GM18507 (cell line): ENCODE measurements at regions not wholly inside any gene's neighbourhood (a gene's known extent, or its start where the extent isn't known, plus 50 kb on each side); places are given as distances from the start of the nearest gene placed in this dataset.

Experiments used
- DNase-seq: peaks from one replicate; pipeline ENCODE4 v3.0.0; 2011; ENCODE audit warnings: low read depth; ENCODE audit not compliant: insufficient read length; ENCODE audit errors: extremely low spot score
- FAIRE-seq: peaks from 2 replicates; lab custom pipeline; 2011; peaks lifted over from hg19 to GRCh38; lab: Jason Lieb, UNC

DNA sequence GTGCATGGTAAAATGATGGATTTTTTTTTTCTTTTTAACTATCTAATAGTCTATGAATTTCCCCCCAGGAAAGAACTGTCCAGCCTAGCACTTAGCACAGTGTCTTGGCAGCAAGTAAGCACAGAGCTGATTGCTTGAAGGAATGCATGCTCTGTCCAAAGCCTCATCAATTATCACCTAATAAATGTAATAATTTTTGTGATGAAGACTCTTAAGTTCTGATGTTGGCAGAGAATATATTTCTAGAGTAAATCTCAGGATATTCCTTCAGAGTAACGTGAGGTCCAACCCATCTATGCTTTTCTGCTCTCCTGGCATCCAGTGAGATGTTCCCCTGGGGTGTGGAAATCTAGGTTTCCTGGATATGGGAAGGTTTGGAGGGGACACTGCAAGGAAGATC is 152.4 kb downstream of the TMX1 start:
- no peak for FAIRE-seq
- no peak for DNase-seq

DNA sequence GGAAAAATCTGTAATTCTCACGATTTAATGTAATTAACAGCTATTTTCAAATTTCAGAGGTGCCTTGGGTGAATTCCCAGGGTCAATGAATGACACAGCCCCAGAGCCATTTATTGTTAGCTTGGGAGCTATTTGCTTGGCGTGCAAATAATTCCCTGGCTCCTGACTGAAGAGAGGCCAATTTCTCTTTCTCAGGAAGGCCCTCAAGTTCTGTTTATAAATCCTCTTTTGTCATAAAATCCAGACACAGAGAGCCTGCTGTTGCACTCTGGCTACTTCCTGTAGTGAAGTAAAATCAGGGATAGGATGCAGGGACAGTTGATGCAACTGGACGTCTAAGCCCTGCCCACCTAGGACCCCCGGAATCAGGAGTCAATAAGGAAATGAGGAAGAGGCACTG is 154.3 kb downstream of the TMX1 start:
- DNase-seq, result no peak
- FAIRE-seq, result no peak

DNA sequence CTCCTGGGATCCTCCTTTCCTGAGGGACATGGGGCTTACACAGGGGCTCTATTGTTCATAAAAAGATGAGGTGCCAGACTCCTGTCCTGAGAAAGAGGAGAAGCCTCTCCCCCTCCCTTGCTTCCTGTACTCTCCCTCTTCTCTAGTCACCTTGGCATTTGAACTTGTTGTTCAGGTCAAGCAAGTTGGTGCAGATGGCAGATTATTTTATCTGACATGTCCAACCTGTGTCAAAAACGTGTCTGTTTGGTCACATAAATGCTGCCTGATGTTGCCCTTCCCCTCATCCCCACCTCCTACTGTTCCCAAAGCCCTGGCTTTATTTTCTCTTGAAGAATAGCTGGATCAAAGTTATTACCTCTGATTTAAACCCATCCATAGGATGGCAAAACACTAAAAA is 154.8 kb downstream of the TMX1 start:
- FAIRE-seq (no peak), DNase-seq (no peak)

DNA sequence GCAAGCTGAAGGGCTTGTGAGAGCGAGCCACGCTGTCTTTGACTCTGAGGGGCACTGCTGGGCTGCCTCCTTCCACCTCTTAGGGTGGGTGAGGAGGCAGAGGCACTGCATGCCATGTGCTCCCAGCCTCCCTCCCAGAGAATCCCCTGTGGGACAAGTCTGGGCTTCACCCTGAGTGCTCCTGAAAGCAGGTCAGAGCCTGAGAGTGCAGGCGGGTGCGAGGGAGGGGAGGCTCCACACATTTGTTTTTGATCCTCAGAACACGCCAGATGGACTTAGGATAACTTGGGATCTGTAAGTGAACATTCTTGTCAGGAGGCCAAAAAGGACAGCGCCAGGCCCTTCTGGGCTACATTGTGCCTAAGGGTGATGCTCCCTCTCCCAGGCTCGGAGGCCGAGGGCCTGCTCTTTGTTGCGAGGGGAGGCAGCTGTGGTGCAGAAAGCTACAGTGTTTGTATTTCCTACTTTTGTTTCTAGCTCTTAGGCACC is 155.4 kb downstream of the TMX1 start:
- no peak for DNase-seq
- FAIRE-seq, result no peak

DNA sequence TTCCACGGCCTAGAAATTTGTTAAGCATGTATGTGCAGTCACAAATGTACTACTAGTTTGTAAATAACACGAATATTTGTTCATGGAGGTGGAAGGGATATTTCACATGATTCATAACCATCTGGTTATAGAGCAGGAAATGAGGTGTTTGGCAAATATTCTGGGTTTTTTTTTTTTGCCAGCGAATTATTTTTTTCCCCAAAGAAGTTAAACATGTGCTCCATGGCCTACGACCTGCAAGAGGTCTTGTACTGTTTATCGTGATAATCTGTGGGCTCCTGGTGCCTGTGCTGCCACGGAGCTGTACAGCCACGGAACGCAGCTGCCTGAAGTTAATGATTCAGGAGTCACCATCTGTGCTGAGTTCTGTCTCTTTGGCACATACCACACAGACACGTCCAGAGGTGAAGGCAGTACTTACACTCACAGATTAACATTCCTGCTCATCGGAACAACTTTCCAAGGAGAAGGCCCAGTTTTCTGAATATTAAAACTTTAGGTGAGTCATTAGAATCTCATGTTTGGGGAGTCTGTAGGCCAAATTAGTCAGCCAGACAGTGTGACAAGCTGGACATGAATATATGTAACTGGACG is 156.3 kb downstream of the TMX1 start:
- FAIRE-seq, result no peak
- DNase-seq, result no peak

DNA sequence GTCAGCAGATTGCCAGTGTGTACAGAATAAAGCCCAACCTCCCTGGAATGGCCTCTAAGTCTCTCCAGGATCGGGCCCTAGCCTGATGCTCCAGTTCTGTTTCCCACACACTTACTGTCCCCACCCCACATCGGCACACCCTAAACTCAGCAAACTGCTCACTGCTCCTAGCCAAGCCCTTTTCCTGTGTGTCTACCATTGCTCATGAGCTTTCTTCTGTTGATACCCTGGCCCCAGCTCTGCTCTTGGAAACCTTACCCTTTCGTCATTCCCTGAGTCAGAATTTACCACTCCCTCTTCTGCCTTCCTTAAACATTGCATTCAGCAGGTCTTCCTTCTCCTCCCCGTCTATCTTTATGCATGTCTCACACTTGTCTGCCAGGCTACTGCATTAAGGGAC is 158.9 kb downstream of the TMX1 start:
- no peak for DNase-seq

DNA sequence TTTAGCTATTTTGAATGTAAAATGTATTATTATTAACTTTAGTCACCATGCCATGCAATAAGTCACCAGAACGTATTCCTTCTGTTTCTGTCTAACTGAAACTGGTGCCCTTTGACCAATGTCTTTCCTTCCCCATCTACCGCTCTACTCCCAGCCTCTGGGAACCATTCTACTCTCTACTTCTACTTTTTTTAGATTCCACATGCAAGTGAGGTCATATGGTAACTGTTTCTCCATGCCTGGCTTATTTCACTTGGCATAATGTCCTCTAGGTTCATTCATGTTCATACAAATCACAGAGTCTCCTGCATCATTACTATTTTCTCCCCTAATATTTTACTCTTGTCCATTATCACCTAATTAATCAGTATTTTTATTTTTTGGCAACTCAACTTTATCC is 160.1 kb downstream of the TMX1 start:
- DNase-seq, result no peak
- FAIRE-seq, result no peak

More for the DNA sequence above, 158.9 kb downstream of the TMX1 start:
- no peak for FAIRE-seq

DNA sequence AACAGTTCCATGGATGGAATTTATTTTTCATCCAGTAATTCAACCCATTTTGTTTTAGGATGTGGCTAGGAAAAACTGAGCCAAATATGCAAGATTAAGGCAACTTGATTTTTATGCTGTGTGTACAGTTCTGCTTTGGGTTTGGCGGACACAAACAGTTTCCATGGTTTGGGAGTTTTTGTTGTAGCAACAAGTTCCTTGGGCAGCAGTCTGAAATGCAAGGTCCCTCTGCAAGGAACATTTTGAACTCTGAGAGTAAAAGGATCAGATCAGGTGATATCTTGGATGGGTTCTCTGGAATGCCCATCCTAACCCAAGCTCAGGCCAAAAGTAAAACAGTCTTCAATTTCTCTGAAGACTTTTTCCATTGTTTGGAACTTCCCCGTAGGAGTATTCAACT is 161.2 kb downstream of the TMX1 start:
- no peak for DNase-seq
- FAIRE-seq, result no peak

DNA sequence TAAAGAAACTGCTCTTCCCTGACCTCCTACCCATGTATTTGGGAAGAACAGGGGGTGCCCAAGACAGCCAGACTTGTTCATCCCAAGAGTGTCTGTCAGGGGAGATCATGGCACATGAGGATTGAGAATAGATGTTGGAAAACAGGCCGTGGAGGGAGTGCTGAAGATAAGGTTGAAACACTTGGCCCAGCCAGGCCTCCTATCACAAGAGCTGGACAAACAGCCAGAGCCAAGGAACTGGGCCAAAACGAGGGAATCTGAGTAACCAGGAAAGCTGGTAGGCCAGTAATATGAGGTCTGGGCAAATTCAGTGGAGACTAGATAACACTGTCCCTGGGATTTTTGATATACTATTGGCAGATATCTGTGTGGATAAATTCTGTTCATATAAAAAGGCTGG is 161.7 kb downstream of the TMX1 start:
- no peak for DNase-seq

DNA sequence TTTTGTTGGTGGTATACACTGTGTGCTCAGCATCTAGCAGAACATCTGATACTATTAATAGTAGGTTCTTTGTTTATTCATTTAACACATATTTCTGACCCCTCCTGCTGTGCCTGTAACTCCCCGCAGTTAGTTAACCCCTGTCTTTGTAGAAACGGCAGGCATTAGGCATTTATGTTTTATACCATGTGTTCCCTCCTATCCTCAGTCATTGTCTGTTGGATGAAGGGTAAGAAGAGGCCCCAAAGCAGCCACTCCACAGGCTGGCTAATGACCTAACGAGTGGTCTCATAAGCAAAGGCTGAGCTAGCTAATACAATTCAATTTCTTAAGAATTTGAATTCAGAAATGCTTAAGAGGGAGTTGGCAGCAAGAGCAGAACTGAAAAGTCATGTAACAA is 170.8 kb downstream of the TMX1 start:
- DNase-seq (no peak), FAIRE-seq (no peak)

More for the DNA sequence above, 161.7 kb downstream of the TMX1 start:
- FAIRE-seq, result no peak

DNA sequence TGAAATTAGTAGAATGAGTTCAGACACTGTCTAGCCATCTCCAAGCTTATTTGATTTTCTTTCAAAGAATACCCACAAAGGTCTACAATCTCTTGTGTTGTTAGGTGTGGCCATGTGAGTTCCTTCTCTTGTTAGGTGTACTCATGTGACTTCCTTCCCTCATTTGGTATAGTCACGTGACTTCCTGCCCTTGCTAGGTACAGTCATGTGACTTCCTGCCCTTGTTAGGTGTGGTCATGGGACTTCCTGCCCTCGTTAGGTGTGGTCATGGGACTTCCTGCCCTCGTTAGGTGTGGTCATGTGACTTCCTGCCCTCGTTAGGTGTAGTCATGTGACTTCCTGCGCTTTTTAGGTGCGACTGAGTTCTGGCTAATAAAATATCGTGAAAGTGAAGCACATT is 179.6 kb downstream of the TMX1 start:
- no peak for FAIRE-seq
- no peak for DNase-seq

DNA sequence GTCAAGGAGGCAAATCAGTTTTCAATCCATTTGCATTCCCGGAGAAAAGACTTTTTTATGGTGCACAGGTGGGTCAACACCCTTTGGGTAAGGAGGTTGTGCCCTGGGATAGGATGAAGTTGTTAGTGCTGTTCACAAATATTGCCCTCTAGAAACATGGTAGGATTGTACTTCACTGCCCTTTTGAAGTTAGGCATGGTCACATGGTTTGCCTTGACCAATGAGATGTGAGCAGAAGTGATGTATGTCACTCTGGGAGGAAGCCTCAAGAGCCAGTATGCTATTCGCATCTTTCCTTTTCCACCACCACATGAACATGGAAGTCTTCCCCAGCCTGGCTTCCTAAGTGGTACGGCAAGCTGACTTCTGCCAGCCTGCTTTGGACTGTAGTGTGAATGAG is 182.7 kb downstream of the TMX1 start:
- no peak for FAIRE-seq
- no peak for DNase-seq

DNA sequence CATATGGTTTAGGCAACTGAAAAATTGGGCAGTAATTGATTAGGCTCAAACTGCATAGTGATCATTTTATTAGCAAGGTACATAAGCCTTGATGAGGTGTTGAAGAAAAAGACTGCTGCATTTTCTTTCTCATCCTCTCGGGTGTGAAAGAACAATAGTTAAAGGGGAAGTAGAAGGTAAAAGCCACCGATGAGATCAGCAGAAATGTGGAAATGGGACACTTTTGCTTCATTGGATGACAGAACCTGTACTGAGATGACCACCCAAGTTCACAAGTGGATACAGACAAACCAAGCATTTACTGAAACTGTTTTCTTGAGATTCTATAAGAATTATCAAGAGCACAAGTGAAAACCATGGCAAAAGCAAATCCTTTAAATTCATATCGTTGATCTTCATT is 184.0 kb downstream of the TMX1 start:
- DNase-seq (no peak), FAIRE-seq (no peak)

DNA sequence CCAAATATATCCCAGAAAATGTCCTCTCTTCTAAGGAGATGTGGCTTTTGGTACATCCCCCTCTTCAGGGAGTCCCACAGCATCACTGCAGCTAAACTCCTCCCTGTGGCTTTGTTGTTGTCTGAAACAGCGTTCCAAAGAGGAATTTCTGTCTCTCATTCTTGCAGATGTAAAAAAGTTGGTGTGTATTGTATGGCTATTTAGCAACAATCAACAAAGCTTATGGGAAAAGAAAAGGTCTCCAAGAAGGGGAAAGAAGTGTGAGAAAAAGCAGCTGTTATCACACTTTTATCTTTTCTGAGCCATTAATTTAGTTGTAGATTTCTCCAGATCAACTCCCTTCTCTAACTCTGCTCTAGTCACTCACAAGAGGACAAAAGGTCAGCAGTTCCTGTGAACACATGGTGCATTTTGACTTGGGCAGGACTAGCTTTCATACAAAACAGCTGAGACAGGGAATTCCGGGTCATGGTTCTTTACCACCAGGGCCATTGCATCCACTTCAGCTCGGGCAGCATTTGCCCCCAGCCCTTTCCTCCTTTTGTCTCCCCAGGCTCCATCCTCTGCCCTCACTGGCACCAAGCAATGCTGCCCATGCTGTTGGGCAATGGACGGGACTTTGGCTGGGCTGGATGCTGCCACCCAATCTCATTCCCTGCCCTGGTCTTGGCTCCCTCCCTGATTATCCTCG is 184.7 kb downstream of the TMX1 start:
- DNase-seq (no peak), FAIRE-seq (no peak)

DNA sequence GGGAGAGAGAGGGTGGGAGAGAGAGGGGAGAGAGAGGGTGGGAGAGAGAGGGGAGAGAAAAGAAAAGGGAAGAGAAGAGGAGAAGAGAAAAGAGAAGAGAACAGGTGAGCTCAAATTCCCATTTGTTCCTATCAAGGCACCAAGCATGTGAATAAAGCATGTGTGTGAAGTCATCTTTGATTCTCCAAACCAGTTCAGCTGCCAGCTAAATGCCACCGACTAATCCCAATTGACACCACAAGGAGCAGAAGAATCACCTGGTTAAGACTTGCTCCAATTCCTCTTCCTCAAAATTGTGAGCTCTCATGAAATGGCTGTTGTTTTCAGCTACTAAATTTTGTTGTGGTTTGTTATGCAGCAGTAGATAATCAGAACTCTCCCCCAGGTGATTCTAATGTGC is 188.9 kb downstream of the TMX1 start:
- FAIRE-seq (peak; percentile 54), DNase-seq (no peak)

DNA sequence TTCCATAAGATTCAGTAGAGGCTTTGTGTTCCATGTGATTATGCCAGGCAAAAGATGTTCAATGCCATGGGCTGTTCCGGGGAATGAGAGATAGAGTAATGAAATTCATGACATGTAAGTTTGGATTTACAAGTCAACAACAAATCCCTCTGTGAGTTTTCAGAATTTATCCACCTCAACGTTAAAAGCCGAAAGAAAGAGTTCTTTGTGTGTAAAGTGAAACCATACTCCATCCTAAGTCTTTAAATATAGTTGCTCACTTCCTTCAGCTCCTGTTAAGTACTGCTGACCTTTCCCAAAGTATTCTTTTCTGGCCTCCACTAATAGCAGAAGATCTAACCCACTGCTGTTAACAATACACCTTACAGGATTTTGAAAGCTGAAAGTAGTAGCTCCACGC is 190.0 kb downstream of the TMX1 start:
- FAIRE-seq (peak; percentile 36), DNase-seq (no peak)

DNA sequence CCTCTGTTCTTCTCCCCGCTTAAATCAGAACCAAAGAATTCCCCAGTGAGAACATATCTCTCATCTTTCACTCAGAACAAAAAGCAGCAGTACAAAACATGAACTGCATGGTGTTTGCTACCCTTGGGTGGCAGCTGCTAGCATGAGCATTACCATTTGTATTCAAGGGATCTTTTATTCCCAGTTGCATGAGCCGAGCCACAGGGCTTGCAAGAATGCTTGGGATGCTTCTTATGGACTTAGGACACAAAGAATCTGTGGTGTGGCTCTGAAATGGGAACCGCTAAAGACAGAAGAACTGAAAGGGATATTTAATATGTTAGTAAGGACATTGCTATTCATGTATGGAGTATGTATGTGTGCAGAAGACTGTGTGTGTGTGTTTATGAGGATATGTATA is 190.6 kb downstream of the TMX1 start:
- DNase-seq (no peak), FAIRE-seq (peak; percentile 54)

DNA sequence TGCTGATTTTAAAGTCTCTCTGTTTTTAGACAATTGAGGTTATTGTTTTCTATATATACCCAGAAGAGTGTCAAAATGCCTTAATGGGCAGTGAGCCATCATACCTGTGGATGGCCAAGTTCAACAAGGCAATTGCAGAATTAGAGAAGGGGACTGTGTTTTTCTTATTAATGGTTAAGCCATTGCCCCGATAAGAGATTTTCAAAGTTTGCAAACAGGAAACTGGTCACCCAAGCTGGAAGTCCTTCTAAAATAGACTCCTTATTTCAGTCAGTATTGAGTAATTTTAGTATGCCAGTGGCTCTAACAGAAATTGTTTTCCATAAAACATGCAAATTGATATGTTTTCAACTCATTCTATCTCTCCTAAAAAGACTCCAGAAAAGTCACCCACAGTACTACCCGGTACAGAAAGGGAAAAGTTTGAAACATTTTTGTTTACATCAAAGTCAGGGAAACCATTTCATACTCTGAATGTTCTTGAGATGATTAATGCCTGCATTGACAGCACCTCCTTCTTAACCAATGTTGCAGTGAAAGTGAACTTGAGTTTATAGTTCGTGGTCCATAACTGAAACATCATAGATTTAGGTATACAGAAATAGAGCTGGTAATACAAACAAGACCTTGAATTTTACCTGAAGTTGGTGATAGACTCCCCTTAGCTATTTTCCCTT is 191.1 kb downstream of the TMX1 start:
- no peak for DNase-seq
- FAIRE-seq, result peak; percentile 85

DNA sequence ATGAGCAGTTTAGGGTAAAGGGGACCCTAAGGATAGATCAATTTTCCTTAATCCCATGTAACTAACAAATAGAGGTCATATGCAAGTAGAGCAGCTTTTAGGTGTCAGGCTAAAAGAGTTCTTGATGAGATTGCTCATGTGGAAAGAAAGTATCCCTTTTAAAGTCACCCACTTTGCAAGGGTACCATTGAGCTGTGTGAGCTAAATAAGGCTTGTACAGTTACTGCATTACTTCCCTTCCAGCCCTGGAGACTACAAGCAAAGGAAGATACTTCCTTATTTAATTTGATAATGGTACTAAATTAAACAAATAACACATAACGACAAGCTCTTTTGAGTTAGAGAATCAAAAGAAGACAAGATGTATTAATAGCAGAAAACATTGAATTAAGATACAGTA is 191.7 kb downstream of the TMX1 start:
- no peak for DNase-seq
- no peak for FAIRE-seq

DNA sequence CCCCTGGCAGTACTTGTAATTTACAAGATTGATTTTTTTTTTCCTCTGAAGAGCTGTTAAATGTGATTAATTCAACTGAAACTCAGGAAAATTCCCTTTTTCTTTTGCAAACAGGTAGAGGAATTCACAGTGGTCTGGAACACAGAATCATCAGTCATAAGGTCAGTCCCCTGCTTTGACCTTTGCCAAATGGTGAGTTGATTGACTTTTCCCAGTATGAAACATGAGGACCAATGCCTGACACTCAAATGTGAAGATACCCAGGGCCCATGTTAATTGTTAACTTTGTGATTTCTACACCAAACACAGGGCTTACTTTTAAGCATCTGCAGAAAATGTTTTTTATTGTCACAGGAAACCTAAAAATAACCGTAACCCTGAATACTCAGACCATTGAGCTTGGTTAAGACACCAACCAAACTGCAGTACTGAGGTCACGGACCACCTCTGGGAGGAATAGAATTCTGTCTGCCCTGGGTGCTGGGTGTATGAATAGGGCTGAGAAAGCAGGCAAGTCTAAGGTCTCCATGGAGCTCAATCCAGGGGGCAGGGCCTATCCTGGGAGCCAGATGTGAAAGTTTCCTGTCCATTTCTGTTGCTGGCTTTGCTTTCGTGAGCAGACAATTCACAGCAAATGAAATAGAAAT is 192.4 kb downstream of the TMX1 start:
- DNase-seq (no peak), FAIRE-seq (peak; percentile 88)
